Trophoblast cell (in vitro differentiated cells and primary cell): ENCODE measurements at regions not wholly inside any gene's neighbourhood (a gene's known extent, or its start where the extent isn't known, plus 50 kb on each side); places are given as distances from the start of the nearest gene placed in this dataset.
A peak's percentile ranks its signal among the peaks of the same experiment; 100 is the strongest.
"Not testable (repeated sequence)": the region's sequence is repeated elsewhere in the genome, so short reads cannot be mapped to it uniquely, and the experiment has no call there.

Experiments used
- DNase-seq, 2 donors: peaks; one replicate each; pipeline ENCODE4 v3.0.0-alpha.2; 2016
- H2AFZ ChIP-seq: 2 replicates; pipeline ENCODE4 v1.6.1; 2013; ENCODE audit warnings: low read length, moderate library complexity, mild to moderate bottlenecking; ENCODE audit not compliant: insufficient read depth, poor library complexity
- H2AK5ac ChIP-seq: 2 replicates; pipeline ENCODE4 v1.6.1; 2013; ENCODE audit warnings: mild to moderate bottlenecking, low read length
- H2BK120ac ChIP-seq: 2 replicates; pipeline ENCODE4 v1.6.1; 2013; ENCODE audit warnings: low read length, mild to moderate bottlenecking, moderate library complexity; ENCODE audit not compliant: insufficient read depth, poor library complexity
- H2BK12ac ChIP-seq: 2 replicates; pipeline ENCODE4 v1.6.1; 2013; ENCODE audit warnings: mild to moderate bottlenecking, low read length, moderate library complexity
- H2BK5ac ChIP-seq: 2 replicates; pipeline ENCODE4 v1.6.1; 2013; ENCODE audit warnings: low read length, low read depth, moderate library complexity, mild to moderate bottlenecking; ENCODE audit not compliant: poor library complexity
- H3K14ac ChIP-seq: 2 replicates; pipeline ENCODE4 v1.6.1; 2013; ENCODE audit warnings: mild to moderate bottlenecking, low read length
- H3K18ac ChIP-seq: 2 replicates; pipeline ENCODE4 v1.6.1; 2013; ENCODE audit warnings: mild to moderate bottlenecking, low read length
- H3K23ac ChIP-seq: 2 replicates; pipeline ENCODE4 v1.6.1; 2013; ENCODE audit warnings: low read length
- H3K27ac ChIP-seq: 2 replicates; pipeline ENCODE4 v1.5.1; 2013; ENCODE audit warnings: low read depth, mild to moderate bottlenecking, inconsistent platforms, low read length, moderate library complexity
- H3K27me3 ChIP-seq: 2 replicates; pipeline ENCODE4 v1.6.1; 2013; ENCODE audit warnings: inconsistent platforms, mild to moderate bottlenecking, low read length, moderate library complexity; ENCODE audit not compliant: insufficient read depth
- H3K36me3 ChIP-seq, 2 experiments: 1 replicate in 1 of 2; 2 replicates in 1 of 2; pipeline ENCODE4 v1.6.1; 2013; ENCODE audit warnings: low read length in 2 of 2, mild to moderate bottlenecking in 2 of 2, moderate library complexity in 1 of 2; ENCODE audit not compliant: insufficient read depth in 2 of 2, control insufficient read depth in 1 of 2
- H3K4ac ChIP-seq: 2 replicates; pipeline ENCODE4 v1.6.1; 2013; ENCODE audit warnings: low read depth, mild to moderate bottlenecking, low read length, moderate library complexity
- H3K4me1 ChIP-seq, 2 experiments: 1 replicate in 1 of 2; 2 replicates in 1 of 2; pipeline ENCODE4 v1.6.1; 2013; ENCODE audit warnings: low read length in 2 of 2, mild to moderate bottlenecking in 2 of 2, moderate library complexity in 1 of 2; ENCODE audit not compliant: insufficient read depth in 2 of 2, control insufficient read depth in 1 of 2
- H3K4me2 ChIP-seq: 2 replicates; pipeline ENCODE4 v1.6.1; 2013; ENCODE audit warnings: inconsistent platforms, mild to moderate bottlenecking, low read length, moderate library complexity
- H3K4me3 ChIP-seq: 2 replicates; pipeline ENCODE4 v1.5.1; 2013; ENCODE audit warnings: mild to moderate bottlenecking, low read depth, low read length, inconsistent platforms
- H3K79me1 ChIP-seq: one replicate; pipeline ENCODE4 v1.6.1; 2013; ENCODE audit warnings: low read length
- H3K79me2 ChIP-seq: 2 replicates; pipeline ENCODE4 v1.6.1; 2013; ENCODE audit warnings: low read length, mild to moderate bottlenecking; ENCODE audit not compliant: control insufficient read depth, insufficient read depth, poor library complexity
- H3K9ac ChIP-seq: 2 replicates; pipeline ENCODE4 v1.6.1; 2013; ENCODE audit warnings: mild to moderate bottlenecking, low read length
- H3K9me3 ChIP-seq: 2 replicates; pipeline ENCODE4 v1.6.1; 2013; ENCODE audit warnings: low read depth, mild to moderate bottlenecking, control low read depth, inconsistent platforms, low read length; ENCODE audit not compliant: insufficient read depth
- H4K12ac ChIP-seq: 2 replicates; pipeline ENCODE4 v1.6.1; 2013; ENCODE audit warnings: low read depth, mild to moderate bottlenecking, low read length, moderate library complexity
- H4K8ac ChIP-seq: 2 replicates; pipeline ENCODE4 v1.6.1; 2013; ENCODE audit warnings: low read depth, mild to moderate bottlenecking, low read length, moderate library complexity
- H4K91ac ChIP-seq: one replicate; pipeline ENCODE4 v1.6.1; 2013; ENCODE audit warnings: low read depth, mild to moderate bottlenecking, low read length, moderate library complexity
- WGBS: extraction: QIAGEN DNeasy Blood & Tissue Kit; methylation state at CpG from one replicate; pipeline ENCODE4 v1.1.7; 2013; ENCODE audit warnings: missing lambda C conversion rate; ENCODE audit not compliant: insufficient read length, insufficient coverage; ENCODE audit errors: extremely low coverage; 5-methylcytosine and 5-hydroxymethylcytosine counted together

DNA sequence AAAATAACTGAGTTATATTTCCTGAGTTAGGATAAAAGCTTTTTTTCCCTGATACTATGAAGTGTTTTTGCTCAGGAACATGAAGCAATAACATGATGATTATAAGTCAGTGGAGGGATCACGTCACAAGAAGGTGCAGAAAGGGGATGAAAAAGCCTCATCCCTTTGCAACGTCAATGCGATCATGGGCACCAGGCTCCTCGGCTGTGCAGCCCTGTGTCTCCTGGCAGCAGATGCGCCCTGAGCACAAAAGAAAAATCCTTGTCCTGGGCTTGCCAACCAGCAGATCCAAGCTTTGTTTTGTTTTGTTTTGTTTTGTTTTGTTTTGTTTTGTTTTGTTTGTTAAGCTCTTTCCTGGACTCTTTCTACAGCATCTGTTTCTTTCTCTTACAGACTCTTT is 103.5 kb upstream of the PRSS1 start:
- H4K12ac ChIP-seq = no peak overlapping the region

GRCh38 chr7:142642316-142642715 is 107.0 kb upstream of the PRSS1 start:
- Histone ChIP-seq H2AK5ac (no peak overlapping the region), H2AFZ (no peak overlapping the region), H3K4me1 (no peaks in the 10 kb centered on the region), H3K27ac (no peak overlapping the region), H3K79me2 (no peaks in the 10 kb centered on the region), H3K27me3 (no peaks in the 10 kb centered on the region), H3K4me3 (no peak overlapping the region), H4K8ac (no peak overlapping the region), H2BK12ac (no peak overlapping the region), H3K79me1 (no peaks in the 10 kb centered on the region), H3K18ac (no peak overlapping the region), H3K9ac (no peak overlapping the region), H2BK120ac (no peak overlapping the region), H3K4me2 (no peak overlapping the region), H3K23ac (no peak overlapping the region), H3K14ac (no peak overlapping the region), H3K36me3 (no peaks in the 10 kb centered on the region), H3K4ac (no peak overlapping the region), H4K91ac (no peak overlapping the region), H3K9me3 (no peaks in the 10 kb centered on the region), H2BK5ac (no peak overlapping the region), H4K12ac (no peak overlapping the region)
- DNase-seq = no peak

More for the DNA sequence above, 103.5 kb upstream of the PRSS1 start:
- no peaks in the 10 kb centered on the region for H3K36me3 ChIP-seq
- no peak overlapping the region for H2AK5ac ChIP-seq
- H2BK12ac ChIP-seq = no peak overlapping the region
- H3K4me2 ChIP-seq = no peak overlapping the region
- H2AFZ ChIP-seq = no peak overlapping the region
- no peak overlapping the region for H3K27ac ChIP-seq
- H3K14ac ChIP-seq = no peak overlapping the region
- WGBS = no CpG with 5 or more reads among the region's 5 CpGs
- H2BK120ac ChIP-seq = no peak overlapping the region
- H3K9me3 ChIP-seq = no peaks in the 10 kb centered on the region
- no peak overlapping the region for H4K91ac ChIP-seq
- no peak overlapping the region for H3K9ac ChIP-seq
- no peaks in the 10 kb centered on the region for H3K27me3 ChIP-seq
- H3K79me1 ChIP-seq = no peaks in the 10 kb centered on the region
- H3K18ac ChIP-seq = no peak overlapping the region
- H3K4ac ChIP-seq = no peak overlapping the region
- no peak overlapping the region for H3K4me3 ChIP-seq
- peak overlapping the region; percentile 25 for H3K23ac ChIP-seq
- H3K4me1 ChIP-seq = no peaks in the 10 kb centered on the region
- DNase-seq = no peak
- H2BK5ac ChIP-seq = no peak overlapping the region
- no peaks in the 10 kb centered on the region for H3K79me2 ChIP-seq
- no peak overlapping the region for H4K8ac ChIP-seq

DNA sequence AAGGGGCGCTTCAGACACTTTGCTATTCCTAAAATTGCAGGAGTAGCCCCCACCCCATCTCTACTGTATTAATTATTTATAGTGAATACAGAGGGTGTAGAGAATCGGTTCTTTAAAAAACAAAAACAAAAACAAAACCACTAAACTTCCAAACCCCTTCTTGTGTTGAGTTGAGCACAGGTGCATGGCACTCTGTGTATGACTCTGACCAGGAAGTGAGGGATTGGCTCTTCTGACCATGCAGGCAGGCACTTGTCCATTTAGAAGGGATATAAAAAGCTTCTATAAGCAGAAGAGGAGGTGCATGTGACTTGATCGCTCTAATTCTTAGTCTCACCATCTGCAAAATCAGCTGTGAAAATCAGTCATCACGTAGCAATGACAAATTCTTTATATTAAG is 108.0 kb upstream of the PRSS1 start:
- H3K36me3 ChIP-seq, H3K4me3 ChIP-seq, H3K4me2 ChIP-seq, H3K4me1 ChIP-seq, H3K23ac ChIP-seq, H3K79me2 ChIP-seq, H3K9me3 ChIP-seq, H4K8ac ChIP-seq, H3K9ac ChIP-seq, H4K91ac ChIP-seq, H2AFZ ChIP-seq, H2BK5ac ChIP-seq, H3K14ac ChIP-seq, DNase-seq, H2AK5ac ChIP-seq, H3K18ac ChIP-seq, H3K79me1 ChIP-seq, H2BK120ac ChIP-seq, H4K12ac ChIP-seq, H3K27me3 ChIP-seq, H2BK12ac ChIP-seq, H3K4ac ChIP-seq, H3K27ac ChIP-seq: not testable (repeated sequence)
- no CpG with 5 or more reads among the region's 4 CpGs for WGBS

DNA sequence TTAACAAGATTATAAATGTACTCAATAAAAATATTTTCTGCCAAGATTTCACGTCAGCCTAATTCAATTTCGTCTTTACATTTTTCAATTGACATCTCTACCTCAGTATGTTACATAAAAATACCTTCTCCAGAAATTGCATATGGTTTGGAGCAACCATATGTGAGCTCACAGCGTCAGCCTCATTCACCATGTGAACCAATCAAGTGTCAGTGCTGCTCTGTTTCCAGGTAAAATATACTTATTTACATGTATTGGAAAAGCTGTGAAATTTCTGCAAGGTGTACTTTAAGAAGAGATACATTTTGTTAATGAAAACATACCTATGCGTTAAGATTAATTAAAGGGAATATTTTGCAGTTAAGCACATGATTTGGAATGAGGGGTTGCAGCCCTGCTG is 110.7 kb upstream of the PRSS1 start:
- DNase-seq = no peak
- Histone ChIP-seq H3K18ac (no peak overlapping the region), H3K27ac (no peak overlapping the region), H3K9ac (no peak overlapping the region), H3K36me3 (no peaks in the 10 kb centered on the region), H3K4ac (no peak overlapping the region), H4K12ac (no peak overlapping the region), H2BK120ac (no peak overlapping the region), H4K8ac (no peak overlapping the region), H2BK12ac (no peak overlapping the region), H3K79me2 (no peaks in the 10 kb centered on the region), H3K23ac (no peak overlapping the region), H3K4me1 (no peaks in the 10 kb centered on the region), H2AFZ (no peak overlapping the region), H4K91ac (no peak overlapping the region), H2AK5ac (no peak overlapping the region), H3K4me3 (no peak overlapping the region), H3K14ac (no peak overlapping the region), H3K9me3 (no peaks in the 10 kb centered on the region), H3K4me2 (no peak overlapping the region), H2BK5ac (no peak overlapping the region), H3K27me3 (no peaks in the 10 kb centered on the region), H3K79me1 (no peaks in the 10 kb centered on the region)
- WGBS = no CpG with 5 or more reads among the region's 4 CpGs

DNA sequence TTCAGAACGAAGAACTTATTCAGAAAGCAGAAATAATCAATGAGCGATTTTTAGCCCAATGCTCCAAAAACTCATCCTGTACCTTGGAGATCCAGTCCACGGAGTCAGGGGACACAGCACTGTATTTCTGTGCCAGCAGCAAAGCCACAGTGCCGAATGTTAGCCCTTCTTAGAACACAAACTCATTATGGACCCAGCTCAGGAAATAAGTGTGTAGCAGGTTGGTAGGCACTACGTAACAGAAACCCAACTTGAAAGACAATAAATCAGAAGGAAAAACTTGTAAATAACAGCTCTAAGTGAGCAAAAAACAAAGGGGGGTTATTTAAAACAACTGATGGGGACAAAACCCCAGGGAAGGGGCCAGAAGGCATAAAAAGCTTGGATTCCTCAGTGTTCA is 112.0 kb upstream of the PRSS1 start:
- H3K79me2 ChIP-seq = no peaks in the 10 kb centered on the region
- H3K4me3 ChIP-seq = no peak overlapping the region
- H3K23ac ChIP-seq = no peak overlapping the region
- no peak overlapping the region for H3K18ac ChIP-seq
- H3K27me3 ChIP-seq = no peaks in the 10 kb centered on the region
- no peak overlapping the region for H4K12ac ChIP-seq
- H3K4ac ChIP-seq = no peak overlapping the region
- H2AFZ ChIP-seq = no peak overlapping the region
- no peak overlapping the region for H4K91ac ChIP-seq
- no peak overlapping the region for H3K4me2 ChIP-seq
- H2BK120ac ChIP-seq = no peak overlapping the region
- H3K36me3 ChIP-seq = no peaks in the 10 kb centered on the region
- no peak overlapping the region for H2BK12ac ChIP-seq
- no peaks in the 10 kb centered on the region for H3K79me1 ChIP-seq
- no peak overlapping the region for H3K14ac ChIP-seq
- no peak for DNase-seq
- no peak overlapping the region for H2BK5ac ChIP-seq
- no CpG with 5 or more reads among the region's 5 CpGs for WGBS
- H3K9me3 ChIP-seq = no peaks in the 10 kb centered on the region
- H4K8ac ChIP-seq = no peak overlapping the region
- no peak overlapping the region for H3K27ac ChIP-seq
- no peaks in the 10 kb centered on the region for H3K4me1 ChIP-seq
- H3K9ac ChIP-seq = no peak overlapping the region
- H2AK5ac ChIP-seq = no peak overlapping the region
